Medulla oblongata (tissue), 1 donor: ENCODE measurements at regions not wholly inside any gene's neighbourhood (a gene's known extent, or its start where the extent isn't known, plus 50 kb on each side); places are given as distances from the start of the nearest gene placed in this dataset.

Experiments used
- DNase-seq: peaks from one replicate; pipeline ENCODE4 v3.0.0-alpha.2; 2015; ENCODE audit errors: extremely low spot score

GRCh38 chr20:39576771-39577170, 614.6 kb downstream of the DHX35 start:
- no peak for DNase-seq

- DNase-seq: no peak
These were observed 611.9 kb downstream of the DHX35 start for GRCh38 chr20:39574061-39574460.

- no peak for DNase-seq
These were observed 609.0 kb downstream of the DHX35 start for GRCh38 chr20:39571171-39571570.

GRCh38 chr20:39568109-39568508, 606.0 kb downstream of the DHX35 start:
- no peak for DNase-seq

- no peak for DNase-seq
These were observed 601.2 kb downstream of the DHX35 start for GRCh38 chr20:39563349-39563748.

- DNase-seq: no peak
These were observed 592.2 kb downstream of the DHX35 start for GRCh38 chr20:39554341-39554740.

GRCh38 chr20:39553120-39553519, 591.0 kb downstream of the DHX35 start:
- DNase-seq: no peak

GRCh38 chr20:39549733-39550132, 587.6 kb downstream of the DHX35 start:
- DNase-seq: no peak

GRCh38 chr20:39547546-39548408, 585.6 kb downstream of the DHX35 start:
- DNase-seq: no peak

- no peak for DNase-seq
These were observed 579.1 kb downstream of the DHX35 start for GRCh38 chr20:39541136-39541803.

- no peak for DNase-seq
These were observed 576.2 kb downstream of the DHX35 start for GRCh38 chr20:39538317-39538716.

- DNase-seq: no peak
These were observed 573.2 kb downstream of the DHX35 start for GRCh38 chr20:39535301-39535700.

- DNase-seq: no peak
These were observed 572.7 kb downstream of the DHX35 start for GRCh38 chr20:39534846-39535245.

GRCh38 chr20:39533858-39534257, 571.7 kb downstream of the DHX35 start:
- no peak for DNase-seq

GRCh38 chr20:39532205-39532604, 570.1 kb downstream of the DHX35 start:
- no peak for DNase-seq

- no peak for DNase-seq
These were observed 566.3 kb downstream of the DHX35 start for GRCh38 chr20:39528436-39528835.

- DNase-seq: no peak
These were observed 562.3 kb downstream of the DHX35 start for GRCh38 chr20:39524371-39524911.

GRCh38 chr20:39523405-39523804, 561.3 kb downstream of the DHX35 start:
- DNase-seq: no peak

GRCh38 chr20:39518654-39519053, 556.5 kb downstream of the DHX35 start:
- DNase-seq: no peak

GRCh38 chr20:39516964-39517363, 554.8 kb downstream of the DHX35 start:
- peak; percentile 30 for DNase-seq

- no peak for DNase-seq
These were observed 542.6 kb downstream of the DHX35 start for GRCh38 chr20:39504710-39505094.

GRCh38 chr20:39503902-39504709, 542.0 kb downstream of the DHX35 start:
- no peak for DNase-seq
